PC-9 (cell line): ENCODE measurements at regions not wholly inside any gene's neighbourhood (a gene's known extent, or its start where the extent isn't known, plus 50 kb on each side); places are given as distances from the start of the nearest gene placed in this dataset.

Experiments
- EZH2 ChIP-seq: fragments of 200-600 bp; sonication (generic); IDR thresholded peaks from 2 replicates; pipeline ENCODE4 v1.8.0; 2017; ENCODE audit warnings: antibody characterized with exemption, low read depth
- TF ChIP-seq, protein P1 (sequence below): fragments of 200-600 bp; sonication (generic); conservative IDR thresholded peaks from 2 replicates; pipeline ENCODE4 v1.6.1; 2017; ENCODE audit warnings: mixed run types, antibody characterized with exemption, mild to moderate bottlenecking, moderate library complexity

- TF ChIP-seq, protein P1, sequence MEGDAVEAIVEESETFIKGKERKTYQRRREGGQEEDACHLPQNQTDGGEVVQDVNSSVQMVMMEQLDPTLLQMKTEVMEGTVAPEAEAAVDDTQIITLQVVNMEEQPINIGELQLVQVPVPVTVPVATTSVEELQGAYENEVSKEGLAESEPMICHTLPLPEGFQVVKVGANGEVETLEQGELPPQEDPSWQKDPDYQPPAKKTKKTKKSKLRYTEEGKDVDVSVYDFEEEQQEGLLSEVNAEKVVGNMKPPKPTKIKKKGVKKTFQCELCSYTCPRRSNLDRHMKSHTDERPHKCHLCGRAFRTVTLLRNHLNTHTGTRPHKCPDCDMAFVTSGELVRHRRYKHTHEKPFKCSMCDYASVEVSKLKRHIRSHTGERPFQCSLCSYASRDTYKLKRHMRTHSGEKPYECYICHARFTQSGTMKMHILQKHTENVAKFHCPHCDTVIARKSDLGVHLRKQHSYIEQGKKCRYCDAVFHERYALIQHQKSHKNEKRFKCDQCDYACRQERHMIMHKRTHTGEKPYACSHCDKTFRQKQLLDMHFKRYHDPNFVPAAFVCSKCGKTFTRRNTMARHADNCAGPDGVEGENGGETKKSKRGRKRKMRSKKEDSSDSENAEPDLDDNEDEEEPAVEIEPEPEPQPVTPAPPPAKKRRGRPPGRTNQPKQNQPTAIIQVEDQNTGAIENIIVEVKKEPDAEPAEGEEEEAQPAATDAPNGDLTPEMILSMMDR = no peak
- TF ChIP-seq EZH2 = no peak
These were observed 101.5 kb upstream of the MAML3 start for GRCh38 chr4:140255467-140255866.
